ENCODE measurements at regions not wholly inside any gene's neighbourhood (a gene's known extent, or its start where the extent isn't known, plus 50 kb on each side); places are given as distances from the start of the nearest gene placed in this dataset.

GRCh38 chr5:137567226-137567625 lies 68.1 kb upstream of the SPOCK1 start:
- Histone ChIP-seq H4K20me1 (ENCODE audit: low read length) (no peaks in the 10 kb centered on the region), H3K9me3 (ENCODE audit: low read length) (no peaks in the 10 kb centered on the region), H3K4me1 (ENCODE audit: insufficient read depth, low read length) (peaks cover 6% of the 10 kb centered on the region), H3K4me3 (ENCODE audit: low read length) (no peak overlapping the region), H3K27me3 (ENCODE audit: low read length) (no peaks in the 10 kb centered on the region), H3K36me3 (ENCODE audit: low read depth, low read length) (no peaks in the 10 kb centered on the region), H3K27ac (ENCODE audit: low read length) (no peak overlapping the region), H3K9ac (ENCODE audit: low read length) (no peak overlapping the region), H3F3A (ENCODE audit: low read length, unreplicated experiment) (no peaks in the 10 kb centered on the region), H2AFZ (ENCODE audit: low read length) (no peak overlapping the region), H3K4me2 (ENCODE audit: low read length) (no peak overlapping the region), H3K79me2 (ENCODE audit: low read length) (no peaks in the 10 kb centered on the region), H3K9me2 (replicated peaks; ENCODE audit: low read length) (no peaks in the 10 kb centered on the region)
- intact Hi-C loops (cut with micrococcal nuclease) = no loop called here
- TF ChIP-seq EZH2phosphoT487 (IDR thresholded peaks at IDR 0.05; ENCODE audit: borderline replicate concordance, low read length) = no peak
- no peak for TF ChIP-seq EZH2 (IDR thresholded peaks at IDR 0.05; ENCODE audit: low read length, unreplicated experiment)
- TF ChIP-seq CTCF (conservative IDR thresholded peaks at IDR 0.05; ENCODE audit: low read depth, low read length) = no peak
- BruUV-seq (replicated peaks) = no TSS peak
- ChIA-PET POLR2A (ENCODE audit: unreplicated experiment) (no interaction called here), CTCF (no interaction called here)
- ATAC-seq (no peak), DNase-seq (no peak)

GRCh38 chr5:137566780-137567179 lies 67.7 kb upstream of the SPOCK1 start:
- ATAC-seq (no peak), DNase-seq (no peak)
- Histone ChIP-seq H3K4me2 (ENCODE audit: low read length) (no peak overlapping the region), H3F3A (ENCODE audit: low read length, unreplicated experiment) (no peaks in the 10 kb centered on the region), H3K27ac (ENCODE audit: low read length) (no peak overlapping the region), H3K79me2 (ENCODE audit: low read length) (no peaks in the 10 kb centered on the region), H3K9me3 (ENCODE audit: low read length) (no peaks in the 10 kb centered on the region), H3K4me1 (ENCODE audit: insufficient read depth, low read length) (peaks cover 3% of the 10 kb centered on the region; the same call in 1 of the 2 replicates), H3K36me3 (ENCODE audit: low read depth, low read length) (no peaks in the 10 kb centered on the region), H2AFZ (ENCODE audit: low read length) (no peak overlapping the region), H4K20me1 (ENCODE audit: low read length) (no peaks in the 10 kb centered on the region), H3K9ac (ENCODE audit: low read length) (no peak overlapping the region), H3K27me3 (ENCODE audit: low read length) (no peaks in the 10 kb centered on the region), H3K9me2 (replicated peaks; ENCODE audit: low read length) (no peaks in the 10 kb centered on the region), H3K4me3 (ENCODE audit: low read length) (no peak overlapping the region)
- POLR2A ChIA-PET (ENCODE audit: unreplicated experiment) = no interaction called here
- CTCF ChIA-PET = interaction anchor here (0.6 kb wide), 1 partner anchor 222 kb away, joined by 3 read pairs; no protein-coding TSS in a partner anchor
- intact Hi-C loops (cut with micrococcal nuclease) = no loop called here
- no TSS peak for BruUV-seq (replicated peaks)
- TF ChIP-seq CTCF (conservative IDR thresholded peaks at IDR 0.05; ENCODE audit: low read depth, low read length) = no peak
- TF ChIP-seq EZH2phosphoT487 (IDR thresholded peaks at IDR 0.05; ENCODE audit: borderline replicate concordance, low read length) = no peak
- no peak for TF ChIP-seq EZH2 (IDR thresholded peaks at IDR 0.05; ENCODE audit: low read length, unreplicated experiment)

- no TSS peak for BruUV-seq (replicated peaks)
- H3K9me2 ChIP-seq (replicated peaks; ENCODE audit: low read length) = no peaks in the 10 kb centered on the region
- H2AFZ ChIP-seq (ENCODE audit: low read length) = no peak overlapping the region
- no peaks in the 10 kb centered on the region for H3K9me3 ChIP-seq (ENCODE audit: low read length)
- POLR2A ChIA-PET (ENCODE audit: unreplicated experiment) = no interaction called here
- H3K79me2 ChIP-seq (ENCODE audit: low read length) = no peaks in the 10 kb centered on the region
- no peaks in the 10 kb centered on the region for H3K36me3 ChIP-seq (ENCODE audit: low read depth, low read length)
- H3K4me3 ChIP-seq (ENCODE audit: low read length) = no peak overlapping the region
- TF ChIP-seq EZH2 (IDR thresholded peaks at IDR 0.05; ENCODE audit: low read length, unreplicated experiment) (no peak), EZH2phosphoT487 (IDR thresholded peaks at IDR 0.05; ENCODE audit: borderline replicate concordance, low read length) (no peak)
- peaks cover 7% of the 10 kb centered on the region for H3K4me1 ChIP-seq (ENCODE audit: insufficient read depth, low read length)
- ATAC-seq (no peak), DNase-seq (no peak)
- H3K9ac ChIP-seq (ENCODE audit: low read length) = no peak overlapping the region
- H3F3A ChIP-seq (ENCODE audit: low read length, unreplicated experiment) = no peaks in the 10 kb centered on the region
- H3K27ac ChIP-seq (ENCODE audit: low read length) = no peak overlapping the region
- H3K27me3 ChIP-seq (ENCODE audit: low read length) = no peaks in the 10 kb centered on the region
- intact Hi-C loops (cut with micrococcal nuclease) = no loop called here
- CTCF ChIA-PET = interaction anchor here (0.6 kb wide), 1 partner anchor 221 kb away, joined by 3 read pairs; no protein-coding TSS in a partner anchor
- H4K20me1 ChIP-seq (ENCODE audit: low read length) = no peaks in the 10 kb centered on the region
- no peak overlapping the region for H3K4me2 ChIP-seq (ENCODE audit: low read length)
These were observed 67.0 kb upstream of the SPOCK1 start for GRCh38 chr5:137566118-137566541.
